SK-N-SH (cell line): ENCODE measurements at regions not wholly inside any gene's neighbourhood (a gene's known extent, or its start where the extent isn't known, plus 50 kb on each side); places are given as distances from the start of the nearest gene placed in this dataset.

Experiments
- CTCF ChIA-PET: fragments of 300-600, 350-600 bp; formaldehyde crosslinking; extraction: SDS; loops from one replicate; lab custom pipeline; 2021; lab: Yijun Ruan, JAX
- POLR2A ChIA-PET: fragments of 350-600 bp; sonication (Branson Sonifier 250); formaldehyde crosslinking; extraction: SDS; loops from one replicate; lab custom pipeline; 2020; ENCODE audit warnings: antibody characterized with exemption, inconsistent platforms; lab: Yijun Ruan, JAX
- DNase-seq: peaks from one replicate; pipeline ENCODE4 v3.0.0; 2012
- H2AFZ ChIP-seq: fragments of 200-600 bp; sonication (generic); 2 replicates; pipeline ENCODE4 v1.8.1; 2016; ENCODE audit warnings: antibody characterized with exemption, mild to moderate bottlenecking, low read depth
- H3F3A ChIP-seq: fragments of 200-600 bp; sonication (generic); replicated peaks from 2 replicates; pipeline ENCODE3; 2016; ENCODE audit warnings: antibody characterized with exemption, mild to moderate bottlenecking; ENCODE audit not compliant: insufficient read depth
- H3K27ac ChIP-seq, 2 experiments: fragments of 200-500 bp in 1 of 2; fragments of 200-600 bp in 1 of 2; sonication (Bioruptor generic) in 1 of 2; sonication (generic), shearing (Covaris generic) in 1 of 2; 2 replicates each; pipeline versions ENCODE4 v1.5.1 to v1.6.1; 2014 to 2016; ENCODE audit warnings: low read depth in 2 of 2, inconsistent platforms in 1 of 2, low read length in 1 of 2, mild to moderate bottlenecking in 1 of 2, mixed read lengths in 1 of 2
- H3K27me3 ChIP-seq: fragments of 200-600 bp; sonication (generic), shearing (Covaris generic); 2 replicates; pipeline ENCODE4 v1.6.1; 2016; ENCODE audit warnings: mixed run types; ENCODE audit not compliant: insufficient read depth
- H3K36me3 ChIP-seq, 2 experiments: fragments of 200-500 bp in 1 of 2; fragments of 200-600 bp in 1 of 2; sonication (Bioruptor generic) in 1 of 2; sonication (generic) in 1 of 2; replicated peaks in 1 of 2; 2 replicates each; pipeline versions ENCODE3 to v1.5.1; 2014 to 2016; ENCODE audit warnings: low read length in 1 of 2, mild to moderate bottlenecking in 1 of 2; ENCODE audit not compliant: insufficient read depth in 2 of 2, control insufficient read depth in 1 of 2
- H3K4me1 ChIP-seq, 2 experiments: fragments of 200-500 bp in 1 of 2; fragments of 200-600 bp in 1 of 2; sonication (Bioruptor generic) in 1 of 2; sonication (generic), shearing (Covaris generic) in 1 of 2; 2 replicates each; pipeline versions ENCODE4 v1.5.1 to v1.6.1; 2014 to 2016; ENCODE audit warnings: low read depth in 1 of 2, low read length in 1 of 2, mixed run types in 1 of 2; ENCODE audit not compliant: insufficient read depth in 2 of 2, control insufficient read depth in 1 of 2
- H3K4me2 ChIP-seq: fragments of 200-600 bp; sonication (generic), shearing (Covaris generic); 2 replicates; pipeline ENCODE4 v1.6.1; 2017; ENCODE audit warnings: mixed run types
- H3K4me3 ChIP-seq, 2 experiments: fragments of 200-500 bp in 1 of 2; fragments of 200-600 bp in 1 of 2; sonication (Bioruptor generic) in 1 of 2; sonication (generic), shearing (Covaris generic) in 1 of 2; 2 replicates each; pipeline versions ENCODE4 v1.5.1 to v1.8.1; 2014 to 2016; ENCODE audit warnings: low read depth in 2 of 2, inconsistent platforms in 1 of 2, low read length in 1 of 2, mild to moderate bottlenecking in 1 of 2, mixed read lengths in 1 of 2, moderate library complexity in 1 of 2
- H3K79me2 ChIP-seq: fragments of 200-600 bp; sonication (generic); 2 replicates; pipeline ENCODE4 v1.8.1; 2017; ENCODE audit warnings: mild to moderate bottlenecking; ENCODE audit not compliant: insufficient read depth
- H3K9ac ChIP-seq: fragments of 200-600 bp; sonication (generic); 2 replicates; pipeline ENCODE4 v1.6.1; 2017; ENCODE audit warnings: mixed run types
- H3K9me2 ChIP-seq: fragments of 200-600 bp; sonication (generic); 2 replicates; pipeline ENCODE4 v1.6.1; 2017; ENCODE audit warnings: mixed run types
- H3K9me3 ChIP-seq: fragments of 200-600 bp; sonication (generic); 2 replicates; pipeline ENCODE4 v1.6.1; 2017; ENCODE audit warnings: mixed run types, mild to moderate bottlenecking, moderate library complexity
- H4K20me1 ChIP-seq: fragments of 200-600 bp; sonication (generic); 2 replicates; pipeline ENCODE4 v1.6.1; 2017; ENCODE audit warnings: mild to moderate bottlenecking, mixed run types; ENCODE audit not compliant: insufficient read depth
- CTCF ChIP-seq: fragments of 200-600 bp; sonication (generic); IDR thresholded peaks from 2 replicates; pipeline ENCODE4 v1.6.1; 2017; ENCODE audit warnings: antibody characterized with exemption, mild to moderate bottlenecking, moderate library complexity
- EP300 ChIP-seq, 2 experiments: IDR thresholded peaks; 2 replicates each; pipeline versions ENCODE4 v1.4.0 to v1.6.1; 2012; ENCODE audit warnings: borderline replicate concordance in 1 of 2, low read depth in 1 of 2, low read length in 1 of 2
- EZH2phosphoT487 ChIP-seq: fragments of 200-600 bp; sonication (generic); IDR thresholded peaks from 2 replicates; pipeline ENCODE4 v1.6.1; 2017; ENCODE audit warnings: low read depth, mixed run types, mild to moderate bottlenecking, antibody characterized with exemption, moderate library complexity, borderline replicate concordance
- FOXM1 ChIP-seq: IDR thresholded peaks from 2 replicates; pipeline ENCODE4 v1.4.0; 2012; ENCODE audit warnings: low read depth, mild to moderate bottlenecking
- GATA2 ChIP-seq: sonication (generic); formaldehyde crosslinking; IDR thresholded peaks from 2 replicates; pipeline ENCODE4 v1.5.0; 2020; ENCODE audit warnings: mild to moderate bottlenecking, missing genetic modification reagents
- IRF3 ChIP-seq: fragments of 150-350 bp; IDR thresholded peaks from 2 replicates; pipeline ENCODE4 v1.6.1; 2016; ENCODE audit warnings: mild to moderate bottlenecking, low read depth, low read length
- MXI1 ChIP-seq: IDR thresholded peaks from 2 replicates; pipeline ENCODE4 v1.6.1; 2012; ENCODE audit warnings: mild to moderate bottlenecking, low read depth, low read length, improper control_type of control experiment
- POLR2AphosphoS5 ChIP-seq: IDR thresholded peaks from 2 replicates; pipeline ENCODE4 v1.6.1; 2012; ENCODE audit warnings: low read depth, low read length
- REST ChIP-seq: IDR thresholded peaks from 2 replicates; pipeline ENCODE4 v1.6.1; 2012; ENCODE audit warnings: mild to moderate bottlenecking, low read depth, low read length, moderate library complexity
- RFX5 ChIP-seq: IDR thresholded peaks from 2 replicates; pipeline ENCODE4 v1.6.1; 2012; ENCODE audit warnings: mild to moderate bottlenecking, improper control_type of control experiment, low read length
- SMC3 ChIP-seq: IDR thresholded peaks from 2 replicates; pipeline ENCODE4 v1.6.1; 2012; ENCODE audit warnings: low read depth, low read length, improper control_type of control experiment
- TAF1 ChIP-seq: IDR thresholded peaks from 2 replicates; pipeline ENCODE4 v1.6.1; 2012; ENCODE audit warnings: low read depth, mild to moderate bottlenecking, low read length, moderate library complexity, borderline replicate concordance
- YY1 ChIP-seq: IDR thresholded peaks from 2 replicates; pipeline ENCODE4 v1.4.0; 2012; ENCODE audit warnings: low read depth, mild to moderate bottlenecking
- ZBTB33 ChIP-seq: IDR thresholded peaks from 2 replicates; pipeline ENCODE4 v1.4.0; 2012; ENCODE audit warnings: low read depth, borderline replicate concordance
- WGBS: methylation state at CpG from one replicate; pipeline ENCODE4 v1.1.6; 2017; ENCODE audit warnings: low lambda C conversion rate; 5-methylcytosine and 5-hydroxymethylcytosine counted together

- 80% methylated on average over 2 of the region's 2 CpGs for whole genome bisulfite sequencing
- POLR2A ChIA-PET = no interaction called here
These were observed 112.7 kb downstream of the KLF12 start for GRCh38 chr13:74021505-74021904.

More at GRCh38 chr13:74021505-74021904, 112.7 kb downstream of the KLF12 start:
- no peak for DNase-seq
- H3K9me2 ChIP-seq = no peaks in the 10 kb centered on the region
- no peak overlapping the region for H3K27ac ChIP-seq
- H3K36me3 ChIP-seq = peaks cover 0 to 16% of the 10 kb centered on the region in 2 experiments
- no peak overlapping the region for H3K9ac ChIP-seq
- peaks cover 0 to 2% of the 10 kb centered on the region in 2 experiments; a peak in 2 of 4 replicates for H3K4me1 ChIP-seq
- no peaks in the 10 kb centered on the region for H3F3A ChIP-seq
- H2AFZ ChIP-seq = no peak overlapping the region
- no peak overlapping the region for H3K4me3 ChIP-seq
- H3K4me2 ChIP-seq = no peak overlapping the region
- CTCF ChIA-PET = no interaction called here
- H3K79me2 ChIP-seq = no peaks in the 10 kb centered on the region
- no peak for TF ChIP-seq SMC3
- no peak for TF ChIP-seq ZBTB33
- TF ChIP-seq EP300 (IDR thresholded peaks at IDR 0.05; ENCODE audit: borderline replicate concordance in 1 of 2, low read depth in 1 of 2, low read length in 1 of 2) = no peak
- no peak for TF ChIP-seq CTCF
- TF ChIP-seq RFX5 = no peak
- no peak for TF ChIP-seq GATA2
- no peak for TF ChIP-seq TAF1
- TF ChIP-seq IRF3 = no peak
- TF ChIP-seq REST = no peak
- no peak for TF ChIP-seq EZH2phosphoT487
- TF ChIP-seq MXI1 = no peak
- TF ChIP-seq POLR2AphosphoS5 = no peak
- TF ChIP-seq YY1 = no peak
- no peak for TF ChIP-seq FOXM1
- TF ChIP-seq, all 33 proteins: peak for 0
- Histone ChIP-seq H3K9me3 (no peaks in the 10 kb centered on the region), H4K20me1 (no peaks in the 10 kb centered on the region), H3K27me3 (no peaks in the 10 kb centered on the region)
